Activated CD4-positive, alpha-beta memory T cell treated with anti-CD3 and anti-CD28 coated beads for 36 hours (primary cell): ENCODE measurements at regions not wholly inside any gene's neighbourhood (a gene's known extent, or its start where the extent isn't known, plus 50 kb on each side); places are given as distances from the start of the nearest gene placed in this dataset.

Source experiments
- CTCF ChIA-PET: fragments of 350-600 bp; sonication (Branson Sonifier 250); formaldehyde crosslinking; loops from one replicate; lab custom pipeline; 2021; ENCODE audit warnings: antibody characterized with exemption, inconsistent platforms; lab: Charles Lee
- POLR2A ChIA-PET: fragments of 350-600 bp; sonication (Branson Sonifier 250); formaldehyde crosslinking; loops from one replicate; lab custom pipeline; 2021; ENCODE audit warnings: antibody characterized with exemption; lab: Charles Lee
- DNase-seq: peaks from one replicate; pipeline ENCODE4 v3.0.0-alpha.2; 2020
- H3K27ac Mint-ChIP-seq: one replicate; pipeline ENCODE4 v1.8.0; 2021; ENCODE audit warnings: mixed read lengths
- H3K27me3 Mint-ChIP-seq: one replicate; pipeline ENCODE4 v1.8.0; 2021; ENCODE audit warnings: mixed read lengths
- H3K36me3 Mint-ChIP-seq: one replicate; pipeline ENCODE4 v1.8.0; 2021; ENCODE audit warnings: mixed read lengths
- H3K4me1 Mint-ChIP-seq: one replicate; pipeline ENCODE4 v1.8.0; 2021; ENCODE audit warnings: low read depth, mixed read lengths
- H3K4me3 Mint-ChIP-seq: one replicate; pipeline ENCODE4 v1.8.0; 2021; ENCODE audit warnings: mild to moderate bottlenecking, mixed read lengths
- H3K9me3 Mint-ChIP-seq: one replicate; pipeline ENCODE4 v1.8.0; 2021; ENCODE audit warnings: mixed read lengths
- intact Hi-C: fragments of 100-400 bp; cut with micrococcal nuclease; formaldehyde crosslinking; loops from one replicate; pipeline ENCODE4 v1.15.1; 2023

GRCh38 chr12:127728729-127729128, 538.2 kb upstream of the TMEM132C start:
- H3K4me1 Mint-ChIP-seq = no peaks in the 10 kb centered on the region
- ChIA-PET POLR2A (no interaction called here), CTCF (no interaction called here)

GRCh38 chr12:127729381-127729780, 537.6 kb upstream of the TMEM132C start:
- no peak overlapping the region for H3K4me3 Mint-ChIP-seq
- CTCF ChIA-PET = no interaction called here
- H3K36me3 Mint-ChIP-seq = no peaks in the 10 kb centered on the region
- H3K27ac Mint-ChIP-seq = no peak overlapping the region
- H3K27me3 Mint-ChIP-seq = no peaks in the 10 kb centered on the region
- no peaks in the 10 kb centered on the region for H3K4me1 Mint-ChIP-seq
- intact Hi-C loops = no loop called here
- POLR2A ChIA-PET = no interaction called here
- no peak for DNase-seq
- peaks cover 16% of the 10 kb centered on the region for H3K9me3 Mint-ChIP-seq

More at GRCh38 chr12:127728729-127729128, 538.2 kb upstream of the TMEM132C start:
- Mint-ChIP-seq H3K9me3 (peaks cover 16% of the 10 kb centered on the region), H3K27ac (no peak overlapping the region), H3K27me3 (no peaks in the 10 kb centered on the region), H3K4me3 (no peak overlapping the region), H3K36me3 (no peaks in the 10 kb centered on the region)
- DNase-seq = no peak
- intact Hi-C loops = no loop called here

GRCh38 chr12:127731657-127732056, 535.3 kb upstream of the TMEM132C start:
- Mint-ChIP-seq H3K4me1 (no peaks in the 10 kb centered on the region), H3K9me3 (peaks cover 16% of the 10 kb centered on the region), H3K27ac (no peak overlapping the region), H3K36me3 (no peaks in the 10 kb centered on the region), H3K4me3 (no peak overlapping the region), H3K27me3 (no peaks in the 10 kb centered on the region)
- intact Hi-C loops = no loop called here
- POLR2A ChIA-PET = no interaction called here
- no peak for DNase-seq
- CTCF ChIA-PET = no interaction called here

GRCh38 chr12:127742231-127742630, 524.7 kb upstream of the TMEM132C start:
- DNase-seq = no peak
- Mint-ChIP-seq H3K9me3 (peaks cover 6% of the 10 kb centered on the region), H3K36me3 (no peaks in the 10 kb centered on the region), H3K4me1 (no peaks in the 10 kb centered on the region), H3K27me3 (no peaks in the 10 kb centered on the region), H3K4me3 (no peak overlapping the region), H3K27ac (no peak overlapping the region)
- intact Hi-C loops = no loop called here
- CTCF ChIA-PET = no interaction called here
- POLR2A ChIA-PET = no interaction called here

- DNase-seq = no peak
- Mint-ChIP-seq H3K4me1 (no peaks in the 10 kb centered on the region), H3K4me3 (no peak overlapping the region), H3K27me3 (no peaks in the 10 kb centered on the region), H3K9me3 (no peaks in the 10 kb centered on the region), H3K27ac (no peak overlapping the region), H3K36me3 (no peaks in the 10 kb centered on the region)
- intact Hi-C loops = no loop called here
- ChIA-PET CTCF (no interaction called here), POLR2A (no interaction called here)
These were observed 521.3 kb upstream of the TMEM132C start for GRCh38 chr12:127745469-127746212.

GRCh38 chr12:127749416-127749815, 517.6 kb upstream of the TMEM132C start:
- H3K36me3 Mint-ChIP-seq = no peaks in the 10 kb centered on the region
- POLR2A ChIA-PET = no interaction called here
- intact Hi-C loops = no loop called here
- H3K27ac Mint-ChIP-seq = no peak overlapping the region
- H3K4me3 Mint-ChIP-seq = no peak overlapping the region
- CTCF ChIA-PET = no interaction called here
- no peaks in the 10 kb centered on the region for H3K27me3 Mint-ChIP-seq
- no peaks in the 10 kb centered on the region for H3K4me1 Mint-ChIP-seq
- DNase-seq = no peak
- peaks cover 4% of the 10 kb centered on the region for H3K9me3 Mint-ChIP-seq

- Mint-ChIP-seq H3K9me3 (peaks cover 11% of the 10 kb centered on the region), H3K27me3 (no peaks in the 10 kb centered on the region), H3K36me3 (no peaks in the 10 kb centered on the region), H3K27ac (no peak overlapping the region), H3K4me3 (no peak overlapping the region), H3K4me1 (no peaks in the 10 kb centered on the region)
- intact Hi-C loops = no loop called here
- POLR2A ChIA-PET = no interaction called here
- CTCF ChIA-PET = no interaction called here
- no peak for DNase-seq
These were observed 516.7 kb upstream of the TMEM132C start for GRCh38 chr12:127750076-127750840.

- intact Hi-C loops = no loop called here
- CTCF ChIA-PET = no interaction called here
- Mint-ChIP-seq H3K4me3 (no peak overlapping the region), H3K36me3 (no peaks in the 10 kb centered on the region), H3K9me3 (peaks cover 20% of the 10 kb centered on the region), H3K4me1 (no peaks in the 10 kb centered on the region), H3K27ac (no peak overlapping the region), H3K27me3 (no peaks in the 10 kb centered on the region)
- no peak for DNase-seq
- POLR2A ChIA-PET = no interaction called here
These were observed 514.2 kb upstream of the TMEM132C start for GRCh38 chr12:127752802-127753201.

- POLR2A ChIA-PET = no interaction called here
- intact Hi-C loops = no loop called here
These were observed 506.6 kb upstream of the TMEM132C start for GRCh38 chr12:127760357-127760756.

GRCh38 chr12:127760996-127761395, 506.0 kb upstream of the TMEM132C start:
- DNase-seq = no peak
- Mint-ChIP-seq H3K4me3 (no peak overlapping the region), H3K27ac (no peak overlapping the region), H3K9me3 (peaks cover 25% of the 10 kb centered on the region), H3K4me1 (no peaks in the 10 kb centered on the region), H3K27me3 (no peaks in the 10 kb centered on the region), H3K36me3 (no peaks in the 10 kb centered on the region)
- CTCF ChIA-PET = no interaction called here
- POLR2A ChIA-PET = no interaction called here
- intact Hi-C loops = no loop called here

More at GRCh38 chr12:127760357-127760756, 506.6 kb upstream of the TMEM132C start:
- Mint-ChIP-seq H3K4me1 (no peaks in the 10 kb centered on the region), H3K9me3 (peaks cover 28% of the 10 kb centered on the region), H3K36me3 (no peaks in the 10 kb centered on the region), H3K27ac (no peak overlapping the region), H3K4me3 (no peak overlapping the region), H3K27me3 (no peaks in the 10 kb centered on the region)
- CTCF ChIA-PET = no interaction called here
- no peak for DNase-seq

GRCh38 chr12:127761880-127762279, 505.1 kb upstream of the TMEM132C start:
- Mint-ChIP-seq H3K27me3 (no peaks in the 10 kb centered on the region), H3K9me3 (peaks cover 19% of the 10 kb centered on the region), H3K4me3 (no peak overlapping the region), H3K36me3 (no peaks in the 10 kb centered on the region), H3K27ac (no peak overlapping the region), H3K4me1 (no peaks in the 10 kb centered on the region)
- ChIA-PET POLR2A (no interaction called here), CTCF (no interaction called here)
- intact Hi-C loops = no loop called here
- no peak for DNase-seq

- H3K27ac Mint-ChIP-seq = no peak overlapping the region
- intact Hi-C loops = no loop called here
- ChIA-PET CTCF (no interaction called here), POLR2A (no interaction called here)
- no peaks in the 10 kb centered on the region for H3K27me3 Mint-ChIP-seq
- no peak for DNase-seq
- H3K4me1 Mint-ChIP-seq = no peaks in the 10 kb centered on the region
- H3K36me3 Mint-ChIP-seq = no peaks in the 10 kb centered on the region
- no peak overlapping the region for H3K4me3 Mint-ChIP-seq
- H3K9me3 Mint-ChIP-seq = peaks cover 11% of the 10 kb centered on the region
These were observed 499.3 kb upstream of the TMEM132C start for GRCh38 chr12:127767656-127768055.

GRCh38 chr12:127770118-127770517, 496.9 kb upstream of the TMEM132C start:
- Mint-ChIP-seq H3K9me3 (peaks cover 2% of the 10 kb centered on the region), H3K27ac (no peak overlapping the region)
- intact Hi-C loops = no loop called here

More at GRCh38 chr12:127770118-127770517, 496.9 kb upstream of the TMEM132C start:
- no peaks in the 10 kb centered on the region for H3K36me3 Mint-ChIP-seq
- ChIA-PET CTCF (no interaction called here), POLR2A (no interaction called here)
- no peak overlapping the region for H3K4me3 Mint-ChIP-seq
- no peaks in the 10 kb centered on the region for H3K4me1 Mint-ChIP-seq
- no peak for DNase-seq
- H3K27me3 Mint-ChIP-seq = no peaks in the 10 kb centered on the region
